Activated T-cell treated with anti-CD3 and anti-CD28 coated beads for 48 hours (primary cell): ENCODE measurements at regions not wholly inside any gene's neighbourhood (a gene's known extent, or its start where the extent isn't known, plus 50 kb on each side); places are given as distances from the start of the nearest gene placed in this dataset.

Source experiments
- DNase-seq: peaks from one replicate; pipeline ENCODE4 v3.0.0-alpha.2; 2020; ENCODE audit warnings: low read depth

- DNase-seq = no peak
These were observed 245.6 kb upstream of the ATP2B1 start for GRCh38 chr12:89954259-89954658.

DNA sequence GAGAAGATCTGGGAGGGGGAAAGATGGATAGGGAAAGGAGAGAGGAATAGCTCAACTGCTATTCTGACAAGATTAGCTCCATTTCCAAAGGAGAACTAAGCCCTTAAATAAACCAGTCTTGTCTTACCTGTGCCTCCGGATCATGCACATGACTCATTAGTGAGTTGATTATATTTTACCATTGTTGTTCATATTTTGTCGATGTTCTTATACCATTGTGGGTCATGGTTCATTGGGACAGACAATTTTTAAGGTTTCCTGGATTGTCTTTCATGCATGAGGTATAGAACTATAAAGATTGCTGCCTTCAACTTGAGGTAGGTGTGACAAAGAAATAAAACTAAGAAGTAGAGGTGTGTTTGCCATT, 243.0 kb upstream of the ATP2B1 start:
- no peak for DNase-seq

- no peak for DNase-seq
These were observed 242.5 kb upstream of the ATP2B1 start for GRCh38 chr12:89951050-89951693.

DNA sequence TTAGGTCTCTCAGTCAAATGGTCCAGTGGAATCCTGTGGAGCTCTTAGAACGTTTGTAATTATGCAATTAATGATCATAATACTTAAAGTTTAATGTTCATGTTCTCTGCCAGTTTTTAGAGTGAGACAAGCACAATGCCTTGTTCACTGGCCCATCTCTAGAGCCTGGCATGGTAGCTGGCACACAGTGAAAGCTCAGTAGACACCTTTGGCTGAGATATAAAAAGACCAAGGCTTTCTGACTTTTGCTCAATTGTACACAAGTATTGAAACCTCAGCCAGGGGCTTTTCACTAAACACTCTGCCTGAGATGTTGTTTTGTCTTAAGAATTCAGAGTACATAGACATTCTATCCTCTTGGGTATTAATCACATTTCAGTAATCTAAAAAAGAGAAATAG, 241.8 kb upstream of the ATP2B1 start:
- no peak for DNase-seq

GRCh38 chr12:89949457-89950195, 241.0 kb upstream of the ATP2B1 start:
- no peak for DNase-seq

DNA sequence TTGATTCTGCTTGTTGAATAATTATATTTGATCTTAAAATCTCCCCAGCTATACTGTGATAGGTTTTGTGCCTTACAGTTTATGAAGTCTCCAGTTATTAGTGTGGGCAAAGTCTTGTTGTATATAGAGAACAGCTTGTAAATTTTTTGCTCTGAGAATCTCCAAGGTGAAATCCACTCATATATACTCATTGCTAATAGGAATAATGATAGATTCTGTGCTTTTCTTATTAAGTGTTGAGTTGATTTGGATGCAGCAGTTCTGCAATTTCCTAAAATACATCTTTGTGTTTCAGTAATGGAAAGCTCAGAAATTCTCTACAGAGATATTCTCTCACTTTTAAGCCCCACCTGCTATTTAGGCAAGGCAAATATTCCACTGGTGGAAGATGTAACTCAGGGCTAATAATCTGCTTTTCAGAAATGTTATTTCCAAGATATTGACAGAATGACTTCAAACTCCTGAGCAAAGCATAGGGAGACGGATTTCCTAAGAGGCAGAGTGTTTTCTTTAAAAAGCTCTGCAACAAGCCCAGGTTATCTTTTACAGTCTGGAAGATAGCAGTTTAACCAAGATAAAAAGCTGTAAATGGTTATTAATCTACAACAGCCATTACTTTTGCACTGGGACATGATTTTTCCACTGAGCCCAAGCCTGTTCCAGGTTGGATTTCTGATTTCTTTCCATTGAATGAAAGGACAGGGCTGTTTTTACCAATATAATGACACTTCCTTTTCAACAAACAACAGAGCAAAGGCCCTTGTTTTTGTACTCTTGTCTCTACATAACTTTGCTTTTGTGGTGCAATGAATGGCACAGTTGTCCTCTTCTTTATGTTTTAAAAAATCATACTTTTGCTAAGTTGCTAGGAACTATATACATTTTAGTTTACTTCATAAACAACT, 239.9 kb upstream of the ATP2B1 start:
- DNase-seq = no peak

GRCh38 chr12:89947437-89948270, 239.0 kb upstream of the ATP2B1 start:
- no peak for DNase-seq

GRCh38 chr12:89946518-89947135, 238.0 kb upstream of the ATP2B1 start:
- no peak for DNase-seq

GRCh38 chr12:89945123-89945522, 236.5 kb upstream of the ATP2B1 start:
- no peak for DNase-seq

- DNase-seq = no peak
These were observed 234.8 kb upstream of the ATP2B1 start for GRCh38 chr12:89943463-89943862.

DNA sequence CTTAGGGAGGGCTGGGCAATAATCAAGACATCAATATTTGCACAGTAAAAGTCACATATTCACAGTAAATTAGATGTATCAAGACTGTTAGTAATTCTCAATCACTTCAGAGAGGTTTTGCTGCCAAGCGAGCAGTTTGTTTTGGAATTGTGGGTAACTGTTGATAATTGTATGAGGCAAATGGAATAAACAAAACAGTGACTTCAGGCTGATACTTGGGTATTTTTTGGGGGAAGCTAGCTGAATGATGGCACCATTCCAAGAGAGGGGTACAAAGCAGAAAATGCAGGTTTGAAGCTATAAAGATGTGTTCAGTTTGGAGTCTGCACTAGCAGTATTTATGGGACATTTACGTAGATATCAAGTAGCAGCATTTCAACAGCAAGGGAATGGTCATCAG, 232.8 kb upstream of the ATP2B1 start:
- no peak for DNase-seq

GRCh38 chr12:89939522-89940215, 231.0 kb upstream of the ATP2B1 start:
- no peak for DNase-seq

- no peak for DNase-seq
These were observed 228.0 kb upstream of the ATP2B1 start for GRCh38 chr12:89936631-89937030.

DNA sequence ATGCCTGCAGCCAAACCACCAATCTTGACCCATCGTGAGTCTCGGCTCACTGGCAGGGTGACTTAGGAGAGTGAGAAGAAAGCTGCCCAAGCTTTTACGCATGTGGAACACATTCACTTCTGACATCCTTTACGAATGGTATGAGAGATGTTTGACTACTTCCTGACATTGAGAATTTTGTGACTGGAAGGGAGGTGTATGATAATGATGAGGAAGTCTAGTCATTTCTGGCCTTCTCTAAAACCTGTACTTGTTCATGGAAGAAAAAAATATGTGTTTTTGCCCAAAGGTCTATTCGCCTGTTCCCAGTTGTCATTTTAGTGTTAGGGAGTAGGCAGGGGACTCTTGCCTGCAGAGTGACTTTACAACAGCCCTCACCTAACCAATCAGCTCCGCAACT, 227.2 kb upstream of the ATP2B1 start:
- no peak for DNase-seq

DNA sequence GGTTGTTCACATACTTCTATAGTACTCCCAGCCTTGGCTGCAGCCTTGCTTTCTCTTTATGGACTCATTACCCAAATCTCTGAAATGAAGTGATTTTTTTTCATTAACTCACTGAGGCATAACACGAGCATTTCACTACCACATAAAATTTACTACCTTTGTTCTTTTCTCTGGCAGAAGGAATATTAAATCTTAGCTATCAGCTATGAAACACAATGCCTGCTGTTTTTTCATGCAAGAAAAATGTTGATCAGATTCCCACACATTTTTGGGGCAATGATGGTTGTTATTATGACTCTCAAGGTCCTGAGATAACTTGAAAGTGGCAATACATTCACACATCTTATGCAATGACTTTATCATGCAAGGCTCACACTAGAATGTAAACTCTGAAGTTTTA, 225.3 kb upstream of the ATP2B1 start:
- no peak for DNase-seq

DNA sequence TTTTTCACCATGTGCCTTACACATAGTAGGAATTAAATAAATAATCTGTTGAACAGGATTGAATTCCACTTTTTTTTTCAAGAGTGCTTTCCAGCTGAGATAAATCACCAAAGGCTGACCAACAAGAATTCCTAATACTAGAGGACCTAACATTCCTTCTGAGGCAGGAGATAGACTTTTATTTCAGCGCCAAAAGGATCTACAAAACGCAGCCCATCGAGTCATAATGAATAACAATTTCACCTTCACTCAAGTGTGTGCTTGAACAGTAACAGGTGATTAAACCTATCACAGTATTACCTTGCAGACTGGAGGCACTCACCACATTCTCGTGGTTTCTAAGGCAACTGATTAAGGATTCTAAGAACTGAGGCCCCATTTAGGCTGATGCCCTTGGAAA, 224.3 kb upstream of the ATP2B1 start:
- no peak for DNase-seq

GRCh38 chr12:89928467-89928866, 219.8 kb upstream of the ATP2B1 start:
- DNase-seq = no peak

DNA sequence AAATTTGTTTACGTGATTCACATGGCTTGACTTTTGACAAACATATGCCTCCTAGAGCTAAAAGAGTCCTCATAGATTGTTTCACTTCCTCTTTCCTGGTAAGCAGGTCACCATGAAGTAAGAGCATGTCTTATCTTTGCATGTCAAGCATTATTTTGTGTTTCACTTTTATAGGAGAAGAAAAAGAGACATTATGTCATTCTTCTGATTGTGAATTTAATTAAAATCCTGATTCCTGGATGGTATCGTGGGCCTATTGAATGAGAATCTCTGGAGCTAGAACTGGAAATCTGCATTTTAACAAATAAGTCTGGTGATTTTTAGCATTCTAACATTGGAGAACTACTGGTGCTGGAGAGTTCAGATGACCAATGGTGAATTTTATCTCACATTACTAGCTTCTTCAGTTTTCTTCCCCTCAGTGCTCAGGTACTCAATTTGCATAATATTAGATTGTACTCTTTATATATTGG, 218.6 kb upstream of the ATP2B1 start:
- no peak for DNase-seq

GRCh38 chr12:89924191-89924590, 215.6 kb upstream of the ATP2B1 start:
- DNase-seq = no peak

GRCh38 chr12:89923091-89923490, 214.5 kb upstream of the ATP2B1 start:
- DNase-seq = no peak

- DNase-seq = no peak
These were observed 212.2 kb upstream of the ATP2B1 start for GRCh38 chr12:89920866-89921265.
